Mammary epithelial cell (primary cell): ENCODE measurements at regions not wholly inside any gene's neighbourhood (a gene's known extent, or its start where the extent isn't known, plus 50 kb on each side); places are given as distances from the start of the nearest gene placed in this dataset.
"Not testable (repeated sequence)": the region's sequence is repeated elsewhere in the genome, so short reads cannot be mapped to it uniquely, and the experiment has no call there.

Experiments used
- EZH2 ChIP-seq: IDR thresholded peaks from 2 replicates; pipeline ENCODE4 v1.6.1; 2012; ENCODE audit warnings: low read length, inconsistent platforms, borderline replicate concordance
- TF ChIP-seq, protein P1 (sequence below), 2 donors: IDR thresholded peaks in 1 of 2; conservative IDR thresholded peaks in 1 of 2; 2 replicates each; pipeline ENCODE4 v1.5.1; 2011 to 2012; ENCODE audit warnings: inconsistent platforms in 2 of 2, low read length in 2 of 2, mild to moderate bottlenecking in 2 of 2, control low read depth in 1 of 2, low read depth in 1 of 2; ENCODE audit not compliant: insufficient read depth in 1 of 2; ENCODE audit errors: extremely low read depth in 1 of 2

DNA sequence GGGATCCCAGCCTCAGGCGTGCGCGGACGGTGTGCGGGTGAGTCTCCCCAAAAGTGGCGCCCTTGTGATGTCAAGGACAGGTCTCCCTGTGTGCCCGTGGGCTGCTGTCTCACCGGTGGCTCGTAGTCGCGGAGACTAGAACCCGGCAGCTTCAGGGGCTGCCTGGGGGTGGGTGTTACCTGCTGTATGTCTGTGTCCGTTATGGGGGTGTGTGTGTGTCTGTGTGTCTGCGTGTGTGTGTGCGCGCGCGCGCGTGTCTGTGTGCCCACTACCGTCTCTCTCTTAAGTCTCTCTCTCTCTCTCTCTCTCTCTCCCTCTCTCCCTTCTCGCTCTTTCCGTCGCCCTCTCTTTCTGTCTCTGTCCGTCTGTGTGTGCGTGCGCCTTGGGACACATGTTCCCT is 170.0 kb upstream of the ZNG1F start:
- TF ChIP-seq, protein P1, sequence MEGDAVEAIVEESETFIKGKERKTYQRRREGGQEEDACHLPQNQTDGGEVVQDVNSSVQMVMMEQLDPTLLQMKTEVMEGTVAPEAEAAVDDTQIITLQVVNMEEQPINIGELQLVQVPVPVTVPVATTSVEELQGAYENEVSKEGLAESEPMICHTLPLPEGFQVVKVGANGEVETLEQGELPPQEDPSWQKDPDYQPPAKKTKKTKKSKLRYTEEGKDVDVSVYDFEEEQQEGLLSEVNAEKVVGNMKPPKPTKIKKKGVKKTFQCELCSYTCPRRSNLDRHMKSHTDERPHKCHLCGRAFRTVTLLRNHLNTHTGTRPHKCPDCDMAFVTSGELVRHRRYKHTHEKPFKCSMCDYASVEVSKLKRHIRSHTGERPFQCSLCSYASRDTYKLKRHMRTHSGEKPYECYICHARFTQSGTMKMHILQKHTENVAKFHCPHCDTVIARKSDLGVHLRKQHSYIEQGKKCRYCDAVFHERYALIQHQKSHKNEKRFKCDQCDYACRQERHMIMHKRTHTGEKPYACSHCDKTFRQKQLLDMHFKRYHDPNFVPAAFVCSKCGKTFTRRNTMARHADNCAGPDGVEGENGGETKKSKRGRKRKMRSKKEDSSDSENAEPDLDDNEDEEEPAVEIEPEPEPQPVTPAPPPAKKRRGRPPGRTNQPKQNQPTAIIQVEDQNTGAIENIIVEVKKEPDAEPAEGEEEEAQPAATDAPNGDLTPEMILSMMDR (conservative IDR thresholded peaks at IDR 0.05 in 1 of 2, IDR thresholded peaks at IDR 0.05 in 1 of 2; ENCODE audit: extremely low read depth in 1 of 2, insufficient read depth in 1 of 2, low read depth in 1 of 2, low read length in 2 of 2): not testable (repeated sequence)
- TF ChIP-seq EZH2: not testable (repeated sequence)
